ENCODE measurements at regions not wholly inside any gene's neighbourhood (a gene's known extent, or its start where the extent isn't known, plus 50 kb on each side); places are given as distances from the start of the nearest gene placed in this dataset.
"Not testable (repeated sequence)": the region's sequence is repeated elsewhere in the genome, so short reads cannot be mapped to it uniquely, and the experiment has no call there.

DNA sequence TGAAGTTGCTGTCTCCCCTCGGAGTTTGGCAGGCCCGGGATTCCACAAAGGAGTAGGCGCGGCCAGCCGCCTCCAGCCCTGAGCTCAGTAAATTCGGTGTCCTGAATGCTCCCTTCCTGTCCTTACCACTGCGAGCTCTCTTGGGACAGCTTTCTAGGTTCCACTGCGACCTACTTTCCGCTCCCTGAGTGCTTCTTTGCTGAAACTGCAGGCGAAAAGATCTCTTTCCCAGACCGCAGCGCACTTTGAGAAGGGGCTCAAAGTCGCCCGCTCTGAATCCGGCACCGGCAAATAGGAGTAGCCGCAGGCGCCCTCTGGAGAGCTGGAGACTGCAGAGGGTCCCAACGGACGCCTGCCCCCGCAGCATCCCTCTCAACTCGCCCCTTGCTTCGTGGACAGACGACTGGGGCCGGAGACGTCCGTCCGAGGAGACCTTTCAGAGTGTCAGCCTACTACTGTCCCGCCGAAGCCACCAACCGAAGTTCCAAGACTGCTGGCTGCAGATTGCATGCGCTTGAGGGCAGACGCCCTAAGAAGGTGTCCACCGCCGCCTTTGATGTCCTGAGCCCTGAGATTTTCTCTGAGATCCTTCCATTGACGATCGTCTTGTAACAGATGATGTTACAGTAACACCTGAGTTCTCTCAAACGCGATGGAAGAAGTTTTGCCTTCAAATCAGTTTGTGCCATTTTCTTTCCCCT is 96.0 kb downstream of the ANXA2R start:
- Mint-ChIP-seq H3K4me3 (peak overlapping the region; percentile 64), H3K27ac (no peak overlapping the region), H3K36me3 (no peaks in the 10 kb centered on the region), H3K27me3 (ENCODE audit: low read depth) (peaks cover 31% of the 10 kb centered on the region), H3K4me1 (peaks cover 23% of the 10 kb centered on the region), H3K9me3 (no peaks in the 10 kb centered on the region)
- DNase-seq (ENCODE audit: low spot score) (peak; percentile 42), ATAC-seq (peak; percentile 90)
- POLR2A ChIA-PET: no interaction called here
- CTCF ChIA-PET: interaction anchor here (0.5 to 1.6 kb wide), 6 partner anchors 28 to 198 kb away, joined by 3 to 16 read pairs (median 4); no protein-coding TSS in a partner anchor
- 0 out of 2 replicates have a peak, but pooled peaks have one; percentile 26 for TF ChIP-seq FOXP1 (CRISPR knock-in tag; IDR thresholded peaks at IDR 0.05; ENCODE audit: borderline replicate concordance)
- TF ChIP-seq, protein P1, sequence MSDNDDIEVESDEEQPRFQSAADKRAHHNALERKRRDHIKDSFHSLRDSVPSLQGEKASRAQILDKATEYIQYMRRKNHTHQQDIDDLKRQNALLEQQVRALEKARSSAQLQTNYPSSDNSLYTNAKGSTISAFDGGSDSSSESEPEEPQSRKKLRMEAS (CRISPR knock-in tag; IDR thresholded peaks at IDR 0.05): 0 out of 2 replicates have a peak, but pooled peaks have one; percentile 25
- no peak for TF ChIP-seq IRF2 (CRISPR knock-in tag; IDR thresholded peaks at IDR 0.05; ENCODE audit: borderline replicate concordance, low read depth)

DNA sequence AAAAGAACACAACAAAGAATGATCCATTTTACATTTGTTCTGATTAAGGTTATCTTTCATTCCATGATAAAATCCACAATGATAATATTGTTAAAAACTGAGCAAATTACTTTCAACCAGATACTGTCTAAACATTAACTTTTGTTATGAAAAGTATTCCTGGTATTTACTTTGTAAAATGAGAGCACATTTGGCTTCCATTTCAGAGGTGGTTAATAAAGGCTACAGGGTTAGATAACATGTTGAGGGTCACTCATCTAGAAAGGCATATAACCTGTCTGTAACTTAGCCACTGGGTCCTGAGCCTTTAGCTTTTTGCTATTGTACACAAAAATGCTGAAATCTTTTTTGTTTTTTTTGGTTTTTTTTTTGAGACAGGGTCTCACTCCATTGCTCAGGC is 99.3 kb downstream of the ANXA2R start:
- ChIA-PET POLR2A (no interaction called here), CTCF (no interaction called here)
- no peak for DNase-seq (ENCODE audit: low spot score)
- 0 out of 2 replicates have a peak, but pooled peaks cover 10% of the 10 kb centered on the region for H3K9me3 Mint-ChIP-seq
- ATAC-seq: no peak
- no peak overlapping the region for H3K27ac Mint-ChIP-seq
- H3K4me3 Mint-ChIP-seq: no peak overlapping the region
- H3K27me3 Mint-ChIP-seq (ENCODE audit: low read depth): peaks cover 31% of the 10 kb centered on the region
- no peaks in the 10 kb centered on the region for H3K36me3 Mint-ChIP-seq
- H3K4me1 Mint-ChIP-seq: peaks cover 21% of the 10 kb centered on the region
- TF ChIP-seq NR2C2 (CRISPR knock-in tag; IDR thresholded peaks at IDR 0.05) (no peak), TEAD1 (CRISPR knock-in tag; IDR thresholded peaks at IDR 0.05) (no peak)

DNA sequence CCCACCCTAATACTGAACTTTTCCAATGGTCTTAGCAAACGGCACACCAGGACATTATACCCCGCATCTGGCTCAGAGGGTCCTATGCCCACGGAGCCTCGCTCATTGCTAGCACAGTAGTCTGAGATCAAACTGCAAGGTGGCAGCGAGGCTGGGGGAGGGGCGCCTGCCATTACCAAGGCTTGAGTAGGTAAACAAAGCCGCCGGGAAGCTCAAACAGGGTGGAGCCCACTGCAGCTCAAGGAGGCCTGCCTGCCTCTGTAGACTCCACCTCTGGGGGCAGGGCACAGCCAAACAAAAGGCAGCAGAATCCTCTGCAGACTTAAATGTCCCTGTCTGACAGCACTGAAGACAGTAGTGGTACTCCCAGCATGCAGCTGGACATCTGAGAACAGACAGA is 108.1 kb downstream of the ANXA2R start:
- not testable (repeated sequence) for H3K4me1 Mint-ChIP-seq

DNA sequence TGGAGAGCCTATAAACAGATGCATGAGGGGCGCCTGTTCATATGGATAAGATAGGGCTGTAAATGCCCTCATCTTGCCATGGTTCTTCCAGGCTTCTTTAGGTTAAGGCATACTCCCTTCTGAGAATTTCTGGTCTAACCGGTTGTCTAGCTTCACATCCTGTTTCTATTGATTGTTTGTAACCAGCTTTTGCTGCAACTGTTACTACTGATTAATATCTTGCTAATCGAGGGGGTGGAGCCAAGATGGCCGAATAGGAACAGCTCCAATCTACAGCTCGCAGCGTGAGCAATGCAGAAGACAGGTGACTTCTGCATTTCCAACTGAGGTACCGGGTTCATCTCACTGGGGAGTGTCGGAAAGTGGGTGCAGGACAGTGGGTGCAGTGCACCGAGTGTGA is 108.7 kb downstream of the ANXA2R start:
- H3K27ac Mint-ChIP-seq; H3K4me1 Mint-ChIP-seq; H3K4me3 Mint-ChIP-seq; POLR2A ChIA-PET; ATAC-seq; H3K27me3 Mint-ChIP-seq (ENCODE audit: low read depth); DNase-seq (ENCODE audit: low spot score): not testable (repeated sequence)
- Mint-ChIP-seq H3K9me3 (peaks cover 35% of the 10 kb centered on the region), H3K36me3 (peaks cover 18% of the 10 kb centered on the region)
- CTCF ChIA-PET: interaction anchor here (1.3 kb wide), 1 partner anchor 23 kb away, joined by 3 read pairs; no protein-coding TSS in a partner anchor

More for the DNA sequence above, 108.1 kb downstream of the ANXA2R start:
- CTCF ChIA-PET: interaction anchor here (1.3 kb wide), 1 partner anchor 23 kb away, joined by 3 read pairs; no protein-coding TSS in a partner anchor
- POLR2A ChIA-PET; DNase-seq (ENCODE audit: low spot score); H3K4me3 Mint-ChIP-seq; H3K27ac Mint-ChIP-seq; H3K27me3 Mint-ChIP-seq (ENCODE audit: low read depth); ATAC-seq: not testable (repeated sequence)
- peaks cover 37% of the 10 kb centered on the region for H3K9me3 Mint-ChIP-seq
- H3K36me3 Mint-ChIP-seq: peaks cover 18% of the 10 kb centered on the region

DNA sequence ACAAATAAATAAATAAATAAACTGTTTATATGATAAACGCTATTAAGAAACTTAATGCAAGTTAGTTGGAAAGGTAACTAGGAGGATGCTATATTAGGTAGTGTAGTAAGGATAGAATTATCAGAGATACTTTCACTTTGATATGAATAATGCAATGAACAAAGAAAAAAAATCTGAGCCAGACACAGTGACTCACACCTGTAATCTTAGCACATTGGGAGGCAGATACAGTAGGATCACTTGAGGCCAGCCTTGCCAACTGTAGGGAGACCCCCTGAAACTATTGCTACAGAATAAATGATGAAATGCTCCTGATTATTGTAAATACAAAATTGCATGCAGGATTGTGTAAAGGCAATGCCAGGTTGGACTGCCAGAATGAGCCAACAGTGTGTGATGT is 109.2 kb downstream of the ANXA2R start:
- peaks cover 18% of the 10 kb centered on the region for H3K36me3 Mint-ChIP-seq
- no peak overlapping the region for H3K4me3 Mint-ChIP-seq
- no peak for DNase-seq (ENCODE audit: low spot score)
- ChIA-PET CTCF (interaction anchor here (1.3 kb wide), 1 partner anchor 22 kb away, joined by 3 read pairs; no protein-coding TSS in a partner anchor), POLR2A (no interaction called here)
- no peaks in the 10 kb centered on the region for H3K4me1 Mint-ChIP-seq
- peaks cover 10% of the 10 kb centered on the region for H3K27me3 Mint-ChIP-seq (ENCODE audit: low read depth)
- H3K9me3 Mint-ChIP-seq: peaks cover 39% of the 10 kb centered on the region
- no peak overlapping the region for H3K27ac Mint-ChIP-seq
- ATAC-seq: no peak
- TF ChIP-seq, protein P2, sequence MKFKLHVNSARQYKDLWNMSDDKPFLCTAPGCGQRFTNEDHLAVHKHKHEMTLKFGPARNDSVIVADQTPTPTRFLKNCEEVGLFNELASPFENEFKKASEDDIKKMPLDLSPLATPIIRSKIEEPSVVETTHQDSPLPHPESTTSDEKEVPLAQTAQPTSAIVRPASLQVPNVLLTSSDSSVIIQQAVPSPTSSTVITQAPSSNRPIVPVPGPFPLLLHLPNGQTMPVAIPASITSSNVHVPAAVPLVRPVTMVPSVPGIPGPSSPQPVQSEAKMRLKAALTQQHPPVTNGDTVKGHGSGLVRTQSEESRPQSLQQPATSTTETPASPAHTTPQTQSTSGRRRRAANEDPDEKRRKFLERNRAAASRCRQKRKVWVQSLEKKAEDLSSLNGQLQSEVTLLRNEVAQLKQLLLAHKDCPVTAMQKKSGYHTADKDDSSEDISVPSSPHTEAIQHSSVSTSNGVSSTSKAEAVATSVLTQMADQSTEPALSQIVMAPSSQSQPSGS (CRISPR knock-in tag; IDR thresholded peaks at IDR 0.05; ENCODE audit: borderline replicate concordance, low read depth): no peak
- TF ChIP-seq, protein P3, sequence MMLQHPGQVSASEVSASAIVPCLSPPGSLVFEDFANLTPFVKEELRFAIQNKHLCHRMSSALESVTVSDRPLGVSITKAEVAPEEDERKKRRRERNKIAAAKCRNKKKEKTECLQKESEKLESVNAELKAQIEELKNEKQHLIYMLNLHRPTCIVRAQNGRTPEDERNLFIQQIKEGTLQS (CRISPR knock-in tag; conservative IDR thresholded peaks at IDR 0.05): no peak
- TF ChIP-seq ZNF317 (CRISPR knock-in tag; IDR thresholded peaks at IDR 0.05; ENCODE audit: borderline replicate concordance, low read depth): no peak
- TF ChIP-seq, protein P4, sequence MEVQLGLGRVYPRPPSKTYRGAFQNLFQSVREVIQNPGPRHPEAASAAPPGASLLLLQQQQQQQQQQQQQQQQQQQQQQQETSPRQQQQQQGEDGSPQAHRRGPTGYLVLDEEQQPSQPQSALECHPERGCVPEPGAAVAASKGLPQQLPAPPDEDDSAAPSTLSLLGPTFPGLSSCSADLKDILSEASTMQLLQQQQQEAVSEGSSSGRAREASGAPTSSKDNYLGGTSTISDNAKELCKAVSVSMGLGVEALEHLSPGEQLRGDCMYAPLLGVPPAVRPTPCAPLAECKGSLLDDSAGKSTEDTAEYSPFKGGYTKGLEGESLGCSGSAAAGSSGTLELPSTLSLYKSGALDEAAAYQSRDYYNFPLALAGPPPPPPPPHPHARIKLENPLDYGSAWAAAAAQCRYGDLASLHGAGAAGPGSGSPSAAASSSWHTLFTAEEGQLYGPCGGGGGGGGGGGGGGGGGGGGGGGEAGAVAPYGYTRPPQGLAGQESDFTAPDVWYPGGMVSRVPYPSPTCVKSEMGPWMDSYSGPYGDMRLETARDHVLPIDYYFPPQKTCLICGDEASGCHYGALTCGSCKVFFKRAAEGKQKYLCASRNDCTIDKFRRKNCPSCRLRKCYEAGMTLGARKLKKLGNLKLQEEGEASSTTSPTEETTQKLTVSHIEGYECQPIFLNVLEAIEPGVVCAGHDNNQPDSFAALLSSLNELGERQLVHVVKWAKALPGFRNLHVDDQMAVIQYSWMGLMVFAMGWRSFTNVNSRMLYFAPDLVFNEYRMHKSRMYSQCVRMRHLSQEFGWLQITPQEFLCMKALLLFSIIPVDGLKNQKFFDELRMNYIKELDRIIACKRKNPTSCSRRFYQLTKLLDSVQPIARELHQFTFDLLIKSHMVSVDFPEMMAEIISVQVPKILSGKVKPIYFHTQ (CRISPR knock-in tag; IDR thresholded peaks at IDR 0.05): no peak
- TF ChIP-seq FOXP1 (CRISPR knock-in tag; IDR thresholded peaks at IDR 0.05; ENCODE audit: borderline replicate concordance): no peak
- TF ChIP-seq, protein P5, sequence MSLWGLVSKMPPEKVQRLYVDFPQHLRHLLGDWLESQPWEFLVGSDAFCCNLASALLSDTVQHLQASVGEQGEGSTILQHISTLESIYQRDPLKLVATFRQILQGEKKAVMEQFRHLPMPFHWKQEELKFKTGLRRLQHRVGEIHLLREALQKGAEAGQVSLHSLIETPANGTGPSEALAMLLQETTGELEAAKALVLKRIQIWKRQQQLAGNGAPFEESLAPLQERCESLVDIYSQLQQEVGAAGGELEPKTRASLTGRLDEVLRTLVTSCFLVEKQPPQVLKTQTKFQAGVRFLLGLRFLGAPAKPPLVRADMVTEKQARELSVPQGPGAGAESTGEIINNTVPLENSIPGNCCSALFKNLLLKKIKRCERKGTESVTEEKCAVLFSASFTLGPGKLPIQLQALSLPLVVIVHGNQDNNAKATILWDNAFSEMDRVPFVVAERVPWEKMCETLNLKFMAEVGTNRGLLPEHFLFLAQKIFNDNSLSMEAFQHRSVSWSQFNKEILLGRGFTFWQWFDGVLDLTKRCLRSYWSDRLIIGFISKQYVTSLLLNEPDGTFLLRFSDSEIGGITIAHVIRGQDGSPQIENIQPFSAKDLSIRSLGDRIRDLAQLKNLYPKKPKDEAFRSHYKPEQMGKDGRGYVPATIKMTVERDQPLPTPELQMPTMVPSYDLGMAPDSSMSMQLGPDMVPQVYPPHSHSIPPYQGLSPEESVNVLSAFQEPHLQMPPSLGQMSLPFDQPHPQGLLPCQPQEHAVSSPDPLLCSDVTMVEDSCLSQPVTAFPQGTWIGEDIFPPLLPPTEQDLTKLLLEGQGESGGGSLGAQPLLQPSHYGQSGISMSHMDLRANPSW (CRISPR knock-in tag; conservative IDR thresholded peaks at IDR 0.05; ENCODE audit: low read depth): no peak
- TF ChIP-seq, protein P6, sequence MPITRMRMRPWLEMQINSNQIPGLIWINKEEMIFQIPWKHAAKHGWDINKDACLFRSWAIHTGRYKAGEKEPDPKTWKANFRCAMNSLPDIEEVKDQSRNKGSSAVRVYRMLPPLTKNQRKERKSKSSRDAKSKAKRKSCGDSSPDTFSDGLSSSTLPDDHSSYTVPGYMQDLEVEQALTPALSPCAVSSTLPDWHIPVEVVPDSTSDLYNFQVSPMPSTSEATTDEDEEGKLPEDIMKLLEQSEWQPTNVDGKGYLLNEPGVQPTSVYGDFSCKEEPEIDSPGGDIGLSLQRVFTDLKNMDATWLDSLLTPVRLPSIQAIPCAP (CRISPR knock-in tag; IDR thresholded peaks at IDR 0.05): no peak

Measured in WTC11 (cell line).